Kidney glomerular epithelial cell (primary cell): ENCODE measurements at regions not wholly inside any gene's neighbourhood (a gene's known extent, or its start where the extent isn't known, plus 50 kb on each side); places are given as distances from the start of the nearest gene placed in this dataset.
"Not testable (repeated sequence)": the region's sequence is repeated elsewhere in the genome, so short reads cannot be mapped to it uniquely, and the experiment has no call there.

Experiments
- DNase-seq: peaks from one replicate; lab custom pipeline; 2025; lab: John Stamatoyannopoulos, UW

DNA sequence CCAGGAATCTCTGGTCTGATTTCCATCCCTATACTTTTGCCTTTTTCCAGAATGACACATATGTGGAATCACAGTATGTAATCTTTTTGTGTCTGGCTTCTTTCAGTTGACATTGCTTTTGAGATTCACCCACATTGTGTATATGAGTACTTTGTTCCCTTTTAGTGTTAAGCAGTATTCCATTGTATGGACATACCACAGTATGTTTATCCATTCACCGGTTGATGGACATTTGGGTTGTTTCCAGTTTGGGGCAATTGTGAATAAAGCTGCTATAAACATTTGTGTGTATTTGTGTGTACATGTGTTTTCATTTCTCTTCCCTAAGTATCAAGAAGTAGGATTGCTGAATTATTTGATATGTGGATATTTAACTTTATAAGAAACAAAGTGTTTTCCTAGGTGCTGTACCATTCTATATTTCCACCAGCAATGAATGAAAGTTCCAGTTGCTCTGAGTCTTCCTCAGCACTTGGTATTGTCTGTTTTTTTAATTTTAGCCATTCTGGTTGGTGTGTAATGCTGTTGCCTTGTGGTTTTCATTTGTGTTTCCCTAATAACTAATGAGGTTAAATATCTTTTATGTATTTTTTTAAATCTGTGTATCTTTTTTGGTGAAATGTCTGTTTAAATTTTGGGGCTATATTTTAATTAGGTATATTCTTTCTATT lies 203.5 kb upstream of the HAAO start:
- no peak for DNase-seq

DNA sequence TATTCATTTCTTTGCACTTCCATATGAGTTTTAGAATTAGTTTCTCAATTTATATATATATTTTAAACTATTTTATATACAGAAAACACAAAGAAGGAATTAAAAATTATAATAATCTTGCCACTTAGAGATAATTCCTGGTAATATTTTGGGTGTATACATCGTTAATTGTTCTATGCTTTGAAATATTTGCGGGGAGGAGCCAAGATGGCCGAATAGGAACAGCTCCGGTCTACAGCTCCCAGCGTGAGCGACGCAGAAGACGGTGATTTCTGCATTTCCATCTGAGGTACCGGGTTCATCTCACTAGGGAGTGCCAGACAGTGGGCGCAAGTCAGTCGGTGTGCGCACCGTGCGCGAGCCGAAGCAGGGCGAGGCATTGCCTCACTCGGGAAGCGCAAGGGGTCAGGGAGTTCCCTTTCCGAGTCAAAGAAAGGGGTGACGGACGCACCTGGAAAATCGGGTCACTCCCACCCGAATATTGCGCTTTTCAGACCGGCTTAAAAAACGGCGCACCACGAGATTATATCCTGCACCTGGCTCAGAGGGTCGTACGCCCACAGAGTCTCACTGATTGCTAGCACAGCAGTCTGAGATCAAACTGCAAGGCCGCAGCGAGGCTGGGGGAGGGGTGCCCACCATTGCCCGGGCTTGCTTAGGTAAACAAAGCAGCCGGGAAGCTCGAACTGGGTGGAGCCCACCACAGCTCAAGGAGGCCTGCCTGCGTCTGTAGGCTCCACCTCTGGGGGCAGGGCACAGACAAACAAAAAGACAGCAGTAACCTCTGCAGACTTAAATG lies 197.1 kb upstream of the HAAO start:
- DNase-seq: not testable (repeated sequence)

DNA sequence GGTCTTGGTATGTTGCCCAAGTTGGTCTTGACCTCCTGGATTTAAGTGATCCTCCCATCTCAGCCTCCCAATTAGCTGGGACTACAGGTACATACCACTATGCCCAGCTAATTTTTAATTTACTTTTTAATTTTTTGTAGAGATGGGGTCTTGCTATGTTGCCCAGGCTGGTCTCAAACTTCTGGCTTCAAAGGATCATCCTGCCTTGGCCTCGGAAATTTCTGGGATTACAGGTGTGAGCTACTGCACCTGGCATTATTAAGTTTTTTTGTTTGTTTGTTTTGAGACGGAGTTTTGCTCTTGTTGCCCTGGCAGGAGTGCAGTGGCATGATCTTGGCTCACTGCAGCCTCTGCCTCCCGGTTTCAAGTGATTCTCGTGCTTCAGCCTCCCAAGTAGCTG lies 195.7 kb upstream of the HAAO start:
- DNase-seq: not testable (repeated sequence)

DNA sequence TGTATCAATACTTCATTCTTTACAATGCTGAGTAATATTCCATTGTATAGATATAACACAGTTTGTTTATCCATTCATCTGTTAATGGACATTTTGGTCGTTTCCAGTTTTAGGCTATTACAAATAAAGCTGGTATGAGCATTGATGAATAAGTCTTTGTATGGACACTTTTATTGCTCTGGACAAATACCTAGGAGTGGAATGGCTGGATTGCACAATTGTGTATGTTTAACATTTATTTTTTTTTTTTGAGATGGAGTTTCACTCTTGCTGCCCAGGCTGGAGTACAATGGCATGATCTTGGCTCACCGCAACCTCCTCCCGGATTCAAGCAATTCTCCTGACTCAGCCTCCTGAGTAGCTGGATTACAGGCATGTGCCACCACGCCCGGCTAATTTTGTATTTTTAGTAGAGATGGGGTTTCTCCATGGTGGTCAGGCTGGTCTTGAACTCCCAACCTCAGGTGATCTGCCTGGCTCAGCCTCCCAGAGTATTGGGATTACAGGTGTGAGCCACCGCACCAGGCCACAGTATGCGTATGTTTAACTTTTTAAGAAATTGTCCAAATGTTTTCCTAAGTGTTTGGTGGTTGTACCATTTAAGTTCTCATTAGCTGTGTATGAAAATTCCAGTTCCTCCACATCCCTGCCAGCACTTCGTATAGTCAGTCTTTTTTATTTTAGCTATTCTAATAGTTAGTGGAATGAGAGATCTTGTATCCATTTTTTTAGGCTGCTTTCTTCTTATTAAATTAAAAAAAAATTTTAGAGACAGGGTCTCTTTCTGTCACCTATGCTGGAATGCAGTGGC lies 194.9 kb upstream of the HAAO start:
- DNase-seq: no peak

DNA sequence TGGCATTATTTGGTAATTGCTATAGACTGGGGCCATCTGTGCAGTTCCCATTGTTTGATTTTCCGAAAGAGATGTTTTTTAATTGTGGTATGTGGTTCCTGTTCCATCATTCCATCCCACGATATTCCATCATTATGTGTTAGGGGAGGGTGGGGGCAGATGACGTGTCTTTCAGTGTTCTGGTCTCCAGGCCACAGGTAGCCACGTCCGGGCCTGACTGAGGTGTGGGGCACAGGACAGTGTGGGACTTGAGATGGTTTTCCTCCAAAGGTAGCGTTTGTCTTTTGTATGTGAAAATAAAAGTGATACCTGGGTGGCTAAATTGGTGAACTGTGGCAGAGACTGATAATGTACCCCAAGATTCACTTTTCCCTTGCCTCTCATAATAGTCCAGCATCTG lies 192.2 kb upstream of the HAAO start:
- DNase-seq: no peak

DNA sequence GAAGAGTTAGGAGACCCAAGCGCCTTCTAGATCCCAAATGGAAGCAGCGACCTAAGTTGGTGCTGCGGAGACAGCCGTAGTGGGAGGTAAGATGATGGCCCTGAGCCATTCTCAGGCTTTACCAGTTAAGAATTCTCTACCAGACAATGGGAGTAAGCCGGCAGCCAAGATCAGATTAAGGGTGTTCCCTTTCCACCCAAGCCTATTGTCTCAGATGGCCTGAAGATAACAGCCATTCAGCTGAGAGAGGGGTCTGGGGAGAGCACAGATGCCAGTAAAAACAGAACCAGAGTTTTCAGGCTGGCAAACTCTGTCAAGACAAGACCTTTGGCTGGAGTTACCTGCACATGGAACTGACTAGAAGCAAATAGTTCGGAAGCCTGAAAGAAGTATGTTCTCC lies 191.7 kb upstream of the HAAO start:
- no peak for DNase-seq

DNA sequence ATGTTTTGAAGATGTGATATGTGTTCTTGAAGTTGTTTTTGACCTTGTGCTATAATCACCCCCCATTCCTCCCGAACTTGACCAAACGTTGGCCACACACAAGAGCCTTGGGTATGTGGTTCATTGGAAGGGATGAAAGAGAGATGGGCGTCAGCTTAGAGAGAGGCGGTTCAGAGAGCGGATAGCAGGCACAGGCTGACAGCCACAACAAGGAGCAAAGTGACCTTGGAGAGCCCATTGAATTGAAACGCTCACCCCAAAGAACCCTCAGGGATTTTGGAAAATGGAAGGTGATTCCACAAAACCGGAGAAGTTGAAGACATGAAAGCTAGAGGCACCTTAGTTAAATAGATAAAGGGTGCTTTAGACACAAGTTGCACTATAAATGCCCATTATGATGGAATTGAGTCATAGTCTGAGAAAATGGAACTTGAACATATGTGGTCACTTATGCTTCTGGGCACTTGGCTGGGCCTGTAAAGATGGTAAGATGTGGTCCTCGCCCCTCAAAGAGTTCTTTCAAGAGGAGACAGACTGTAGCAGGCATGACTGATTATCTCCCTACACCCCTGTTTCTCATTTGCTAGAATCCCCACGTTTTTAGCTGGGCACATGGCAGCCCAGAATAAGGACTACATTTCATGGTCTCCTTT lies 188.5 kb upstream of the HAAO start:
- no peak for DNase-seq

DNA sequence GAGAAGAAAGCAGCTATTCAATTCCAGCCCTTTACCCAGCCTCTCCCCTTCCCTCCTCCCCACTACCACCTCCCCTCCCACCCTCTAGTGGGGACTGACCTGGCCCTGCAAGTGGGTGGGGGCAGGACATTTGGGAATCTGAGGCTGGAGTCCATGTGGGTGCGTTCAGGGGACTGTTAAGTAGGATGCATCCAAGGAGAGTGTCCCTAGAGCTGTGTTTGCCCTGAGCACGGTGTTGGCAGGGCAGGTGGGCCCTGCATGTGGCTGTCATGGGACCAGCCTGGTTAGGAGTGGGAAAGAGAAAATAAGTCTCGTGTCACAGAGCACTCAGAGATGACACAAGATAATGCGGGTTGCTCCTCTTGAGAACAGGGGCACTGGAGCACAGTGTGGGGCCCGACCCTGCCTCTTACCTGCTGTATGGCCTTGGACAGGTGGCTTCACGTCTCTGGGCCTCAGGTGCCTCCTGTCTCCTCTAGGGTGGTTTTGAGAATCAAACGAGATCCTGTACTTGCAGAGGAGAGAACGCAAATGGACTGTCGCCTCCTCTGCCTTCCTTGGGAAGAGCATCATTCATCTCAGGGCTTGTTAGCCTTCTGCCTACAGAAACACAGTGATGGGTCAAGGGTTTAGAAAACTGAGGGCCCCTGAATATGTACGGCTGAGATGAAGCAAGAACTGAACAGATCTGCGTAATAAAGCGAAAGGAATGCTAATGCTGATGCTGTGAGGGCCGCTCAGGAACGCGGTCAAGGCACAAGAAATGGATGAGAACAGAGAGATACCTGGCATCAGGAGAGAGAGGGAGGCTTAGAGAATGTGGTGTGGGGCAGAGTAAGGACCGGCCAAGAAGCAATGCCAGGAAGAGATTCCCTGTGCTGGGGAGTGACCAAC lies 187.7 kb upstream of the HAAO start:
- DNase-seq: no peak

DNA sequence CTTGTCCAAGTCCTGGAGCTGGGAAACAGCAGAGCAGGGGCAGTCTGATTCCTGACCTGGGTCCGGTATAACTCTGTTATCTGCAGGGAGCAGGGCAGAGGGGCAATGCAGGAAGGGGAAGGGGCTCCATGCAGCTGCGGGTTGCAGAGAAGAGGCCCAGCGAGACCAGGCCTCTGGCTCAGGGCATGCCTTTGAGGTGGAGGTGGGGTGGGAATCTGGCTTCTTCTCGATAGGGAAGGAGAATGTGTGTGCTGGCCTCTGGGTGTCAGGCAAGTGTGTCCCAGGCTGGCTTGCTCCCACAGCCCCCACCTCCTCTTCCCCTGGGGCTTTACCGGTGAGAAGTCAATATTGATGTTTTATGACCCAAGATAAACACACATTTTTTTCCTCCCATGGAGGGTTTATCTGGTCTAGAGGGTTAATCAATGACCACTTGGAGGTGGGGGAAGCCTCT lies 187.1 kb upstream of the HAAO start:
- DNase-seq: peak; percentile 62

DNA sequence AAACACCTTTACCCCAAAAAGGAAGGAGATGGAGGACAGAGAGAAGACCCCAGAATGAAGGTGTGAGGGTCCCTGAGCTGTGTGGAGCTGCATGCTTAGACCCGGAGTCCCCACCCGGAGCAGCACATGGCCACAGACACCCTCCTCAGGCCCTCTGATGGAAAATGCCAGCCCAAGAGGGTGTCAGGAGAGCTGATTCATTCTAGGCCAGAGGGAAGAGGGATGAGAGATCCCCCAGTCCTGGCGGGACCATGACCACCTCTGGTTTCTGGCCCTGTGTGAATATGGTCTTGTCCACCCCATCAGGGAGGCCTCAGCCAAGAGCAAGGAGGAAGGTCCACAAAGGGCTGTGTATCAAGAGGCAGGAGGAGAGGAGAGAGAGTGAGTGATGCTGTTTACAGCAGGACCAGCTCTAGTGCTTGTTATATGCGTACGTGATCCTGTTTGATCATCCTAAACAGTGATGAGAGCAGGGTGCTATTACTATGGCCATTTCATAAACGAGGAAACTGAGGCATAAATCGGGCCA lies 186.6 kb upstream of the HAAO start:
- DNase-seq: no peak

DNA sequence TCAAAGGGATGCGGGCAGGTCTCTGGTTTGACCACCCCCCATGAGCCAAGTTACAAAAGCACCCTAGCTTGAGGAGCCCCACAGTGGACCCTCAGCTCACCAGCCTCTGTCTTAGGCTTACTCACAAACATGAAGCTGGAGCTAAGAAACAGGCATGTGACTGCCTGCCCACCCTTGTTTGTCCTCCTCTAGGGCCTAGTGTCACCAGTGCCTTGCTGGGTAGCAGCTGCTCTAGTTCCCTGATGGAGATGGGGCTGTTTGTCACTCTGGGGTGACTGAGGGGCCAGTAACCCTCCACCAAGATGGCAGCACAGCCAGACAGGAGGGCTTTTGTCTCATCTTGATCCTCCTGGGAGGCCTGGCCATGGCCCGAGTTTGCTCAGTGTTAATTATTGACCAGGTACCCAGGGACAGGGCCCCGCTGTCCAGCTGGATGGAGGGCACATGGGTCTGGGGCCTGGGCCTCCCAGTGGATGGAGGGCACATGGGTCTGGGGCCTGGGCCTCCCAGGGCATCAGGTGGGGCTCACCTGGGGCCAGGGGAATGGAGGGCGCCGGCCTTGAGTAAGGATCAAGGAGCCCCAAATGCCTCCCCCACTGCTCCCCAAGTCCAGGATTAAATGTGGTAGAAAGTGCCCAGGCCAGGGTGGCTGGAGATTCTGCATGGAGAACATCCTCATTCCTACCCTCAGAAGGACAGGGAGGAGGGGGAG lies 185.9 kb upstream of the HAAO start:
- no peak for DNase-seq

DNA sequence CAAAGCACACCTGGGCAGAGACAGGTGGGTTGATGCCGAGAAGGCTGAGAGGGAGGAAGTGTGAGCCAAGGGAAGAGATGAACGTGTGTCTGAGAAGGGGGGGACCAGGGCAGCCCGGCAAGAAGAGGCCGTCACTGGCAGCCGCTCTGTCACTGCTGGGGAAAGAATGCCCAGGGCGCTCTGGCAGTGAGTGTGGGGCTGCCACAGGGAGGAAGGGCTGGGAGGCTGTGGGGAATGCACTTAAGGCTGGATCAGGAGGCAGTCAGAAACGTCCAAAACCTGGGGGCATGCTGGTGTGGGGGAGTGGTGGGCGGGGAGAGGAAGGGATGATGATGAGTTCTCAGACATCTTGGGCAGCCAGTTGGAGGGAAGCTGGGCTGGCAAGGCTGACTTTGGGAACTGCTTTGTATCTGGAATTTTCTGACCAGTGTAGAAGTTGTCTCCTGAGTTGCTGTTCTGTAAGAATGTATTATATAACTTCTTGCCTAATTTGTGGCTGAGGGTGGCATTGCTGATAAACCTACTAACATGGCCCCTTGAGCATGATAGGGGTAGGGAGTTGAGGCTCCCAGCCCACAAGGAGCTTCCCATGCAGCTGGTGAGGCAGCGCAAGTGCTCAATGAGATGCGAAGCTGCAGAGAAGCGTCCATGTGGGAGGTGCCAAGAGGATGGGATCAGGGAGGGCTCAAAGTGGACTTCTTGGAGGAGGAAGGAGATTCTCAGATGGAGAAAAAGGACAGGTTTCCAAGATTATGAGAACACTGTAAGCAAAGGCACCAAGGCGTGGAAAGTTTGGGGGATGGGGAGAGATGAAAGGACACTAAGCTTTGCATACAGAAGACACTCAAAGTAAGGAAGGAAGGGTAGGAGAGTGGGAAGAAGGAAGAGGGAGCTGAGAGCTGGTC lies 185.1 kb upstream of the HAAO start:
- no peak for DNase-seq

DNA sequence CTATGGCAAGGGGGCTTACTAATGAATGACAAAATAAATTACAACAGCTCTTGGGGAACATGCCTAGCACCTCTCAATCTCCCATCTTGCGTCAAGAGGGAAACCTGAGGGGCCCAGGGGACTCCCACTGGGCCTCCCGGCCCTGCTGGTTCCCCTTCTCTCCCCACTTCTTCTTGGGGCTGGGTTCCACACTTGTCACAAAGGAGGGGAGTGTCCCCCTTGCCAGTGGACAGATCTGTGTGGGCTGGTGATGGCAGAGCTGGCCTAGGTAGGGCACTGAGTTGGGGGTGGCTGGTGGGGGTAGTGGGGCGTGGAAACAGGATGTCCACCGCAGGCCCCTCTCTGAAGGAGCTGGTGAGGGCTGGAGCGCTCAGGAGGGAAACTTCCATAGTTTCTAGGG lies 184.0 kb upstream of the HAAO start:
- DNase-seq: no peak

DNA sequence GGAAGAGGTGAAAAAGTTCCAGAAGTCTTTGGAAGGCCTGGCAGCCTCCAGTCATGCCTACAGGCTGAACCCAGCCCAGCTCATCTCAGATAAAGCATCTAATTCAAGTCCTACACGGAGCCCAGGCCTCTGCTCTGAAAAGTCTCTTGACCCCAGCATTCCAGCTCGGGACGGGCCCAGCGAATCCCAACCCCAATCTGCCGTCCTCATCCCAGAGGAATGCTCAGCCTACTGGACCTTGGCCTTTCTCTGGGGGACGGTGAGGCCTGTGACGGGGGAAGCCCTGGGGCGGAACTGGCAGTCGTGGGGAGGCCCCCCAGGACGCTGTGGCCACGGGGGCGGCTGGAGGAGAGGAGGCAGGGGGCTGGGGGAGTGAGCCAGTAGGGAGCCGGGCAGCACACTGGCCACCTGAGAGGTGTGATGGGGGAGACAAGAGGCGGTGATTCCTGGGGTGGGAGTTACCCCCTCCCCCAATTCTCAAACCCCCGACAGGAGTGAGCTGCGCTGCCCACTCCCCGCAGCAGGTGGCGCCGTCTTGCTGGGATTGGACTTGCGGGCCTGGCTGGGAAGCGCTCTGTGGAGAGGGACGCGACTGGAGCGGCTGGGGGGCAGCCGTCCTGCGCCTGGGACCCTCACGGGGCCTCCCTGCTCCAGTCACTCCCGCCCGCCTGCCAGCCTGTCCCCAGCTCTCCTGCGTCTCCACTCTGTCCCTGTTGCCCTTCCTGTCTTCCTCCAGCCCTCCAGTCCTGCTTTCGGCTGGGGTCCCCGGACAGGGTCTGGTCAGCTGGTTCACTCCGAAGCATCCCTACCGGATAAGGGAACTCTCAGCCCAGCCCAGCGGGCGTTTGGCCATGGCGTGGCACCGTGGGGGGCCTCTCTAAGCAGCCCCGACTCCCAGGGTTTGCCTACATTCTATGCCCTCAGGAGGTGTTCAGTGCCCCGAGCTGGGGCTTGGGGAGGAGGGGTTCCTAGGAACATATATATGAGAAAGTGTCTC lies 182.6 kb upstream of the HAAO start:
- DNase-seq: peak; percentile 93

DNA sequence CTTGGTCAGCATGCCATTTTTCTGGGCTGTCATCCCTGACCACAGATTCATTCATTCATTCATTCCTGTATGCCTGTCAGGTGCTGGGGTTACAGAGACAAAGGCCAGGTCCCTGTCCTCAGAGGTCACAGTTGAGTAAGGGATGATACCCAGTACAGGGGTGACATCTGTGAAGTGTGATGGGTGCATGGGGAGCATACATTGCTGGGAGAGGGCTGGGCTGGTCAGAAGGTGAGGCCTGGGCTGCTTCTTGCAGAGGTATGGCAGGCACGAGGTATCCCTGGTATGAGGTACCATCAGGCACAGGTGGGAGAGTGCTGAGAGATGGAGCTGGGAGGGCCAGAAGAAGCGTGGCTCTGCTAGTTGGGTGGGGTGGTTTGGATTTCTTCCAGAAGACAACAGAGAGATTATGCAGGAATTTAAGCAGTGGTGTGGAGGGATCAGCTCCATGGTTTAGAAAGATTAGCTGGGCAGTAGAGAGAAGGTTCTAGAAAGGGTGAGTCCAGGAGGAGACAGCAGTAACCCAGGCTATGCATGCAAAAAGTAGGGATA lies 181.9 kb upstream of the HAAO start:
- peak; percentile 80 for DNase-seq

DNA sequence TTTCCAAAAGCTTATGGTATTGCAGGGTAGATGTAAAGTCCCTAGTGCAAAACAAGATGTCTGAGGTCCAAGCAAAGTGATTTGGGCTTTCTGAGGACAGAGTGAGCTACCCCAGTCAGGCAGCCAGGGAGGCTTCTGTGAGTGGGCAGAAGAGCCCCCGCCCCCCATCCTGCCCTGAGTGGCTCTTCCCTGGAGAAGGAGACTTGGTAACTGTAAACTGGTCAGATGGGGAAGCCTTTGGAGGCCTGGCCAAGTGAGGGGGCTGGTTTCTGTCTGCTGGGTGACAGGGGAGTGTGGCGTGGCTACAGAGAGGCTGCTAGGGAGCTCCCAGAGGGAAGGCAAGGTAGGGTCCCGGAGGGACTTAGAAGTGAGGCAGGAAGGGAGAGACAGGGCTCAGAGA lies 181.3 kb upstream of the HAAO start:
- DNase-seq: no peak

DNA sequence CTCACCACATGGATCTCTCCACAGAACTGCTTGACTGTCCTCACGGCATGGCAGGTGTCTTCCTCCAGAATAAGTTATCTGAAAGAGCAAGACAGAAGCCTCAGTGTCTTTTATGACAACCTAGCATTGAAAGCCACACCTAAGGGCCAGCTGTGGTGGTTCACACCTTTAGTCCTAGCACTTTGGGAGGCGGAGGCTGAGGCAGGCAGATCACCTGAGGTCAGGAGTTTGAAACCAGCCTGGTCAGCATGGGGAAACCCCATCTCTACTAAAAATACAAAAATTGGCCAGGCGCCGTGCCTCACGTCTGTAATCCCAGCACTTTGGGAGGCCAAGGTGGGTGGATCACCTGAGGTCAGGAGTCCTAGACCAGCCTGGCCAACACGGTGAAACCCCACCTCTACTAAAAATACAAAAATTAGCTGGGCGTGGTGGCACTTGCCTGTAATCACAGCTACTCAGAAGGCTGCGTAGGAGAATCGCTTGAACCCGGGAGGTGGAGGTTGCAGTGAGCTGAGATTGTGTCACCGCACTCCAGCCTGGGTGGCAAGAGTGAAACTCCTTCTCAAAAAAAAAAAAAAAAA lies 180.6 kb upstream of the HAAO start:
- DNase-seq: not testable (repeated sequence)
